ENCODE measurements at regions not wholly inside any gene's neighbourhood (a gene's known extent, or its start where the extent isn't known, plus 50 kb on each side); places are given as distances from the start of the nearest gene placed in this dataset.

- Histone ChIP-seq H3K9me3 (ENCODE audit: insufficient read depth in 2 of 2, low read depth in 1 of 2, low read length in 1 of 2) (peaks cover 7 to 15% of the 10 kb centered on the region in 2 experiments; a peak in 2 of 4 replicates), H2BK12ac (ENCODE audit: low read depth, low read length) (no peak overlapping the region), H2AK5ac (ENCODE audit: low read depth, low read length) (no peak overlapping the region), H2AFZ (ENCODE audit: low read length) (no peak overlapping the region), H3K4me3 (ENCODE audit: extremely low read depth in 1 of 4, insufficient read depth in 2 of 4, low read depth in 3 of 4, low read length in 4 of 4) (no peak overlapping the region), H4K8ac (ENCODE audit: extremely low read depth, insufficient read depth, low read length) (no peak overlapping the region), H3K4me2 (ENCODE audit: insufficient read depth in 1 of 2, low read depth in 2 of 2, low read length in 2 of 2) (no peak overlapping the region), H3K27ac (ENCODE audit: low read depth, low read length) (no peak overlapping the region), H3K36me3 (ENCODE audit: control insufficient read depth in 2 of 4, insufficient read depth in 4 of 4, low read length in 3 of 4) (no peaks in the 10 kb centered on the region), H4K91ac (replicated peaks; ENCODE audit: insufficient read length, low read length) (no peak overlapping the region), H3K4ac (replicated peaks; ENCODE audit: insufficient read length, low read depth, low read length) (no peak overlapping the region), H2BK20ac (ENCODE audit: low read length) (no peak overlapping the region), H3K27me3 (replicated peaks in 1 of 4; ENCODE audit: control insufficient read depth in 3 of 4, extremely low read depth in 1 of 4, insufficient read depth in 3 of 4, low read length in 3 of 4) (no peaks in the 10 kb centered on the region; a peak in 1 of 7 replicates), H3K79me1 (ENCODE audit: low read depth, low read length) (no peaks in the 10 kb centered on the region), H2BK5ac (ENCODE audit: low read depth, low read length) (no peak overlapping the region), H3K18ac (ENCODE audit: extremely low read depth, low read length) (no peak overlapping the region), H3K79me2 (ENCODE audit: control insufficient read depth in 1 of 2, insufficient read depth in 2 of 2, low read length in 2 of 2) (no peaks in the 10 kb centered on the region), H3K4me1 (replicated peaks in 1 of 4; ENCODE audit: control insufficient read depth in 3 of 4, insufficient read depth in 4 of 4, low read length in 3 of 4) (no peaks in the 10 kb centered on the region), H4K5ac (ENCODE audit: insufficient read length, low read depth, low read length) (no peak overlapping the region), H2BK120ac (replicated peaks; ENCODE audit: low read depth, low read length) (no peak overlapping the region), H3K23me2 (ENCODE audit: low read depth, low read length) (no peaks in the 10 kb centered on the region), H2BK15ac (ENCODE audit: low read length) (no peak overlapping the region), H3K9ac (replicated peaks in 1 of 4; ENCODE audit: extremely low read depth in 1 of 4, low read depth in 3 of 4, low read length in 3 of 4) (no peak overlapping the region), H3K14ac (ENCODE audit: insufficient read length) (no peak overlapping the region), H3K56ac (replicated peaks; ENCODE audit: insufficient read length, low read depth, low read length) (no peak overlapping the region), H3K23ac (ENCODE audit: insufficient read length) (no peak overlapping the region), H4K20me1 (replicated peaks in 1 of 2; ENCODE audit: control insufficient read depth in 1 of 2, insufficient read depth in 2 of 2, low read length in 2 of 2) (no peaks in the 10 kb centered on the region)
- POLR2A ChIA-PET (ENCODE audit: partially characterized antibody): no interaction called here
- CTCF ChIA-PET (ENCODE audit: partially characterized antibody): no interaction called here
- WGBS, 2 experiments (ENCODE audit: extremely low coverage in 1 of 2, insufficient coverage in 1 of 2, insufficient read length in 1 of 2, insufficient replicate concordance in 2 of 2, low coverage in 1 of 2, low lambda C conversion rate in 2 of 2, missing lambda C conversion rate in 1 of 2): 91% methylated on average over 5 of the region's 5 CpGs; no CpG with 5 or more reads in 1 of the 2 experiments
- FAIRE-seq (no peak), DNase-seq (ENCODE audit: low read depth in 1 of 2, low spot score in 2 of 2) (no peak)
- no peak for TF ChIP-seq EP300 (IDR thresholded peaks at IDR 0.05; ENCODE audit: borderline replicate concordance in 1 of 2, low read depth in 2 of 2, low read length in 2 of 2)
- TF ChIP-seq JUND (IDR thresholded peaks at IDR 0.05; ENCODE audit: low read length): no peak
- no peak for TF ChIP-seq RNF2 (IDR thresholded peaks at IDR 0.05; ENCODE audit: borderline replicate concordance, low read depth, low read length, missing control alignments, poor library complexity, severe bottlenecking)
- TF ChIP-seq TCF12 (IDR thresholded peaks at IDR 0.05; ENCODE audit: low read depth, low read length): no peak
- no peak for TF ChIP-seq E2F6 (IDR thresholded peaks at IDR 0.05)
- TF ChIP-seq TEAD4 (IDR thresholded peaks at IDR 0.05; ENCODE audit: low read depth, low read length): no peak
- TF ChIP-seq GABPA (IDR thresholded peaks at IDR 0.05; ENCODE audit: borderline replicate concordance, insufficient read depth, low read length): no peak
- no peak for TF ChIP-seq PHF8 (conservative IDR thresholded peaks at IDR 0.05; ENCODE audit: low read depth, low read length)
- TF ChIP-seq SP2 (IDR thresholded peaks at IDR 0.05; ENCODE audit: low read length): no peak
Observed at GRCh38 chr6:19934996-19935591, 97.9 kb downstream of the ID4 start.

All from H1 (cell line).